ENCODE measurements at regions not wholly inside any gene's neighbourhood (a gene's known extent, or its start where the extent isn't known, plus 50 kb on each side); places are given as distances from the start of the nearest gene placed in this dataset.

DNA sequence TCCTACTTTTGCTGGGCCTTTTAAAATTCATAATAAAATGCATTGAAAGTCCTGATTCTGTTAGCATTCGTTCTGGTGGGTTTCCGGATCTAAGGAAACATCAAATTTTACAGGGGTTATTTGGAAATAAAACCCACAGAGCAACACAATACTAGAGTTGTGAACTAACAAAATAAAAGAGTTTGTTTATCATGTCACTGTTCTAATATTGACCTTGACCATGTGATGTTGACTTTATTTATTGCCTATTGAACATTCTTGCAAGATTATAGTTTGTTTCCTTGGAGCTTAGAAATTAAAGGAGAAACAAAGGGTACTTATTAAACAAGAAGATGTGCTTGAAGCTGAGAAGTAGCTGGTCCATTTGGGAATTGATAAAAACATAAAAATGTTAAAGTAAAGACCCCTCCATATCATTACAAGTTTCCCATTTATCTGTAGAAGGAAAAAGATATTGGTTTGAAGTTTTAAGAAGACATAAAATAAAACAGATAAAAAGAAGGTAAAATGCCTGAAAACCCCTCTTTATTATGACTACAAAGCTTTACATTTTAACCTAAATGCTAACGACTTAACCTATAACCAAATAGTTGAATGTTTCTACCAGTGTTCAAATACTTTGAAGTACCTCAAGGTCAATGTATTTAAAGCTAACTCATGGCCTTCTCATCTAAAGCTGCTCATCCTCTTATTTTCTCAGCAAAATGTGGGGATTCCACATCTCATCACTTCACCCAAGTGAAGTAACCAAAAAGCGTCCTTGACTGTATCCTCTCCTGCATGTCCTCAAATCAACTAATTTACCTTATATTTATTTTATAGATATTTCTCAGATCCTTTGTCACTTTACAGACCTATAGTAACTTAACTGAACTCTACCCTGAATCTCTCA lies 179.6 kb downstream of the GASK1B start:
- no peak overlapping the region for H3K4me3 ChIP-seq (ENCODE audit: low read length)
- TF ChIP-seq, protein P1, sequence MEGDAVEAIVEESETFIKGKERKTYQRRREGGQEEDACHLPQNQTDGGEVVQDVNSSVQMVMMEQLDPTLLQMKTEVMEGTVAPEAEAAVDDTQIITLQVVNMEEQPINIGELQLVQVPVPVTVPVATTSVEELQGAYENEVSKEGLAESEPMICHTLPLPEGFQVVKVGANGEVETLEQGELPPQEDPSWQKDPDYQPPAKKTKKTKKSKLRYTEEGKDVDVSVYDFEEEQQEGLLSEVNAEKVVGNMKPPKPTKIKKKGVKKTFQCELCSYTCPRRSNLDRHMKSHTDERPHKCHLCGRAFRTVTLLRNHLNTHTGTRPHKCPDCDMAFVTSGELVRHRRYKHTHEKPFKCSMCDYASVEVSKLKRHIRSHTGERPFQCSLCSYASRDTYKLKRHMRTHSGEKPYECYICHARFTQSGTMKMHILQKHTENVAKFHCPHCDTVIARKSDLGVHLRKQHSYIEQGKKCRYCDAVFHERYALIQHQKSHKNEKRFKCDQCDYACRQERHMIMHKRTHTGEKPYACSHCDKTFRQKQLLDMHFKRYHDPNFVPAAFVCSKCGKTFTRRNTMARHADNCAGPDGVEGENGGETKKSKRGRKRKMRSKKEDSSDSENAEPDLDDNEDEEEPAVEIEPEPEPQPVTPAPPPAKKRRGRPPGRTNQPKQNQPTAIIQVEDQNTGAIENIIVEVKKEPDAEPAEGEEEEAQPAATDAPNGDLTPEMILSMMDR (conservative IDR thresholded peaks at IDR 0.05; ENCODE audit: low read depth, low read length), result no peak
- no peak for DNase-seq (ENCODE audit: low read depth)

DNA sequence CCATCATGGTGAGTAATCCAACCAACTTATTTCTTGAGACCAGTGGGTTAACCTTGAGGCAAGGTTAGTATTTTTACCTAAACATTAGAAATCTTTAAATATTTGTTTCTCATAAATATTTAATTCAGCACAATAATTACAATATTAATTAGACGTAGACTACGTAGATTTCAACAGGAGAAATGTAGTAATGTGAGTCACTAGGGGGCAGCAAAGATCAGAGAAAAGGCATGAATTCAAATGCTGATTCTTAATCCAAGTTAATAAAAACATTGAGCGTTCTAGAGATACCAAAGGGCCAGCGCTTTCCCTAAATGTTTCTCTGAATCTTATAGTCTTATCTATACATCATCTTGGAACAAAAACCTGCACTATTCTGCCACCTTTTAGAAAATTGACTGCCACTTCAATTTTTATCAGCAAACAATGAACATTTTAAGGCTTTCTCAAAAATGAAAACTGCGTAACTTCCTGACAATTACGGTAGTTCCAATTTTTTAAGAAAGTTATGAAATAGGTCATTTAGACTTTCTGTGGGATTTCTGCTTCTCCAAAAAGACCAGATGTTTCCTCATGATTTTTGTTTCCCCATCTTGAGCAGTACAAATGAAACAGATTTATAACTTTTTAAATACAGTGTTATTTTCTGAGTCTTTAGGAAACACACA lies 180.7 kb downstream of the GASK1B start:
- H3K4me3 ChIP-seq (ENCODE audit: low read length), result no peak overlapping the region
- DNase-seq (ENCODE audit: low read depth), result no peak
- TF ChIP-seq, protein P1 (conservative IDR thresholded peaks at IDR 0.05; ENCODE audit: low read depth, low read length), result peak; percentile 57

DNA sequence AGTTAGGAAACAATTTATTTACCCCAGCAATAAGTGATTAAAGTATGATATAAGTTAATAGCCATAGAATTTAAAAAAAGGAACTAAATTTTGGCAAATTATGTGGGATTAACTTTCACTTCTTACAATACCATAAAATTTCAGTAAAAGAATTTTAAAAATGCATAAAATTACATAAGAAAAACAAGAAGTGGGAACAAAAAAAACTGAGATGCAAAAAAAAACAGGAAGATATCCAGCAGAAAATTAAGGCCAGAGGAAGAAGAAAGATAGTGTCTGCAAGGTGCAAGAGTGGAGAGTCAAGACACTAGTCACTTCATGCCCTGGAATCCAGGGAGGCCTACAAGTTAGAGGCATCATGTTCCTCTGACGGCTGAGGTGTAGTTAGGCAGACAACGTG lies 184.2 kb downstream of the GASK1B start:
- no peak for DNase-seq (ENCODE audit: low read depth)
- H3K4me3 ChIP-seq (ENCODE audit: low read length), result no peak overlapping the region
- TF ChIP-seq, protein P1 (conservative IDR thresholded peaks at IDR 0.05; ENCODE audit: low read depth, low read length), result no peak

DNA sequence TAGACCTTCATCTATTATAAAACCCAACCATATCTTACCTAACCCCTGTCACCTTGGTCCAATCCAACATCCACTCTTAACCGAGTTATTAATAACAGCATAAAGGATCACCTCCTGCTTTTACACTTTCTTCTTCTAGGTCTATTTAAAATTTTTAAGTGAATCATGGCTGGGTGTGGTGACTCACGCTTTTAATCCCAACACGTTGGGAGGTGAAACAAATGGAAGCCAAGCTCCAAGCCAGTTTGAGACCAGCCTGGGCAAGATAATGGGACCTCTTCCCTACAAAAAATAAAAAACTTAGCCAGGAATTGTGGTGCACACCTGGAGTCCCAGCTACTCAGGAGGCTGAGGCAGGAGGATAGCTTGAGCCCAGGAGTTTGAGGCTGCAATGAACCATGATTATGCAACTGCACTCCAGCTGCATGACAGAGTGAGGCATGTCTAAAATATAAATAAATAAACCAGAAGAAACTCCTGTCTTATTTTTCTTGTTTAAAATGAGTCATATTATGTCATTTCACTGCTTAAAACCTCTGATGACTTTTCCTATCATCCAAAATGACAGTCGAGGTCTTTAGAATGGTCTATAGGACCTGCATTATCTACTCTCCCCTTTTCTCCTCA lies 188.4 kb downstream of the GASK1B start:
- TF ChIP-seq, protein P1 (conservative IDR thresholded peaks at IDR 0.05; ENCODE audit: low read depth, low read length), result no peak
- no peak overlapping the region for H3K4me3 ChIP-seq (ENCODE audit: low read length)
- DNase-seq (ENCODE audit: low read depth), result no peak

DNA sequence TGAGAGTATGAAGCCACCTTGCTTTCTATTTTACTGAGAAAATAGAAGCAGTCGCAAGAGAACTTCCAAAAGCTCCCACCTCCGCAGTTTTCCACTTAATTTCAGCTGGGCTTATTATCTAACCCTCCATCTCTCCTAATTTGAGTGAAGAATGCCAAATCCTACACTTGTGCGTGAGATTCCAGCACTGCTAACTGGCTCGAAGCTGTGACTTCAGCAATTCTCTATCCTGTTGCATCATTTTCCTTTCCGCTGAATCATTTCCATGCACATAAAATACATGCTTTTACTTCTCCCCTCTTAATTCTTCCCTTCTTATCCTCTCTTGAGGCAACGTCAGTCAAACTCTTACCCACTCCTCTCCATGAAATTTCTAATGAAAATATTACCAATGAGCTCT lies 189.5 kb downstream of the GASK1B start:
- DNase-seq (ENCODE audit: low read depth), result no peak
- TF ChIP-seq, protein P1 (conservative IDR thresholded peaks at IDR 0.05; ENCODE audit: low read depth, low read length), result no peak
- H3K4me3 ChIP-seq (ENCODE audit: low read length), result no peak overlapping the region

DNA sequence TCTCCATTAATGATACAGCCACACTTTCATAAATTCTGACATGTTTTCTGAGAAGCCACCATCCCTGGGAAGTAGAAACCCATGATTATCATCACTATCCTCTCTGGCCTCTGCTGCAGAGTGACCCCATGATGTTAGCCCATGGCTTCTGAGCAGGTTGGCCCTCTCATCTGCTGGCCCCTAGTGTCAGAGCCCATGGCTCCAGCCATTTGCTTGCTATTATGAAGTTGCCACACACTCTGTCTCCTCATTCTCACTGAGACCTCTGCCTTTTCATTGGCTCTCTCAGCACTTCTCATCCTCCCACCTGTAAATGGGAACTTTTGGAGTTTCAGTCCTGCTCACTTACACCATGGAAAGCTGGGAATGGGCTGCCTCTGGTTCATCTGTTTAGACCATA lies 192.7 kb downstream of the GASK1B start:
- H3K4me3 ChIP-seq (ENCODE audit: low read length), result no peak overlapping the region
- TF ChIP-seq, protein P1 (conservative IDR thresholded peaks at IDR 0.05; ENCODE audit: low read depth, low read length), result no peak
- DNase-seq (ENCODE audit: low read depth), result no peak

All from retinal pigment epithelial cell (primary cell).